PC-9 (cell line): ENCODE measurements at regions not wholly inside any gene's neighbourhood (a gene's known extent, or its start where the extent isn't known, plus 50 kb on each side); places are given as distances from the start of the nearest gene placed in this dataset.

Experiments
- BruUV-seq: library from RNA; stranded (reverse); fragments of 400-500 nt; replicated peaks from 2 replicates; lab custom pipeline; 2021; lab: Mats Ljungman, UMichigan
- CTCF ChIA-PET: fragments of 300-600 bp; sonication (Branson Sonifier 250); formaldehyde crosslinking; loops from one replicate; lab custom pipeline; 2022; ENCODE audit warnings: antibody characterized with exemption; lab: Charles Lee
- POLR2A ChIA-PET: fragments of 300-600 bp; sonication (Branson Sonifier 250); formaldehyde crosslinking; loops from one replicate; lab custom pipeline; 2022; ENCODE audit warnings: antibody characterized with exemption; ENCODE audit not compliant: unreplicated experiment; lab: Charles Lee
- DNase-seq, 2 experiments: peaks; one replicate each; pipeline versions ENCODE4 v3.0.0 to v3.0.0-alpha.2; 2015 to 2022; ENCODE audit warnings: mixed read lengths in 1 of 2
- H2AFZ ChIP-seq: fragments of 200-600 bp; sonication (generic); 2 replicates; pipeline ENCODE4 v1.8.1; 2017; ENCODE audit warnings: antibody characterized with exemption
- H3F3A ChIP-seq: fragments of 200-600 bp; sonication (generic); 2 replicates; pipeline ENCODE4 v1.8.1; 2017; ENCODE audit warnings: antibody characterized with exemption, mild to moderate bottlenecking, low read depth; ENCODE audit not compliant: insufficient read depth
- H3K27ac ChIP-seq: fragments of 200-600 bp; sonication (generic); 2 replicates; pipeline ENCODE4 v1.6.1; 2016; ENCODE audit warnings: mixed run types
- H3K27me3 ChIP-seq: fragments of 200-600 bp; sonication (generic); 2 replicates; pipeline ENCODE4 v1.6.1; 2016; ENCODE audit warnings: low read depth, mixed run types; ENCODE audit not compliant: insufficient read depth
- H3K36me3 ChIP-seq: fragments of 200-600 bp; sonication (generic); 2 replicates; pipeline ENCODE4 v1.6.1; 2016; ENCODE audit warnings: low read depth, mixed run types
- H3K4me1 ChIP-seq: fragments of 200-600 bp; sonication (generic); replicated peaks from 2 replicates; pipeline ENCODE4 v1.6.1; 2016; ENCODE audit warnings: mixed run types; ENCODE audit not compliant: insufficient read depth
- H3K4me2 ChIP-seq: fragments of 200-600 bp; sonication (generic); 2 replicates; pipeline ENCODE4 v1.6.1; 2017; ENCODE audit warnings: mixed run types
- H3K4me3 ChIP-seq: fragments of 200-600 bp; sonication (generic); 2 replicates; pipeline ENCODE4 v1.6.1; 2016; ENCODE audit warnings: mixed run types
- H3K79me2 ChIP-seq: fragments of 200-600 bp; sonication (generic); 2 replicates; pipeline ENCODE4 v1.6.1; 2017; ENCODE audit warnings: low read depth, mixed run types
- H3K9me2 ChIP-seq: fragments of 200-600 bp; sonication (generic); 2 replicates; pipeline ENCODE4 v1.8.1; 2017; ENCODE audit warnings: mild to moderate bottlenecking; ENCODE audit not compliant: insufficient read depth
- H3K9me3 ChIP-seq: fragments of 200-600 bp; sonication (generic); 2 replicates; pipeline ENCODE4 v1.8.1; 2016; ENCODE audit warnings: low read depth; ENCODE audit not compliant: insufficient read depth
- H4K20me1 ChIP-seq: fragments of 200-600 bp; sonication (generic); 2 replicates; pipeline ENCODE4 v1.8.1; 2017; ENCODE audit not compliant: insufficient read depth
- EZH2 ChIP-seq: fragments of 200-600 bp; sonication (generic); IDR thresholded peaks from 2 replicates; pipeline ENCODE4 v1.8.0; 2017; ENCODE audit warnings: antibody characterized with exemption, low read depth
- intact Hi-C: fragments of 100-400 bp; cut with micrococcal nuclease; formaldehyde crosslinking; loops from one replicate; pipeline ENCODE4 v1.10.0; 2022; ENCODE audit not compliant: unreplicated experiment
- TF ChIP-seq, protein P1 (sequence below): fragments of 200-600 bp; sonication (generic); conservative IDR thresholded peaks from 2 replicates; pipeline ENCODE4 v1.6.1; 2017; ENCODE audit warnings: mixed run types, antibody characterized with exemption, mild to moderate bottlenecking, moderate library complexity

DNA sequence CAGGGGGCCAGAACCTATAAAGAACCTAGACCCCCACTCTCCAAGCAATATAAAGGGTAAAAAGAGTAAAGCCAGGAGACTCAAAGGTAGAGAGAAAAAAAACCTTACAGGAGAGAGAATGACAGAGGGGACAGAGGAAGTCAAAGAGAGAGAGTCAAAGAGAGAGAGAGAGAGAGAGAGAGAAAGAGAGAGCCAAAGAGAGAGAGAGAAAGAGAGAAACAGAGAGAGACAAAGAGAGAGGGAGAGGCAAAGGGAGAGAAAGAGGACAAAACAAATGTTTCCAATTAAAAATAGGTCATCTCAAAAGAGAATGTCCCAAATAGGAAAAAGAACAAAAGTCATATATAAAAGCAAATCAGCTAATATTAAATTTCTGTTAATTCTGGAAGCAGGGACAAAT lies 251.5 kb downstream of the DPY19L2 start:
- intact Hi-C loops = no loop called here
- no peaks in the 10 kb centered on the region for H3K36me3 ChIP-seq
- CTCF ChIA-PET = no interaction called here

GRCh38 chr12:63415357-63415756 lies 252.9 kb downstream of the DPY19L2 start:
- Histone ChIP-seq H3K9me3 (no peaks in the 10 kb centered on the region; the same call in 1 of the 2 replicates), H3K9me2 (no peaks in the 10 kb centered on the region; the same call in 1 of the 2 replicates), H3K79me2 (no peaks in the 10 kb centered on the region), H3K4me2 (no peak overlapping the region), H3K27me3 (no peaks in the 10 kb centered on the region), H4K20me1 (no peaks in the 10 kb centered on the region), H3K4me3 (no peak overlapping the region), H2AFZ (no peak overlapping the region), H3K27ac (no peak overlapping the region), H3F3A (no peaks in the 10 kb centered on the region), H3K4me1 (no peaks in the 10 kb centered on the region), H3K36me3 (no peaks in the 10 kb centered on the region)
- intact Hi-C loops = no loop called here
- no peak for TF ChIP-seq EZH2
- TF ChIP-seq, protein P1, sequence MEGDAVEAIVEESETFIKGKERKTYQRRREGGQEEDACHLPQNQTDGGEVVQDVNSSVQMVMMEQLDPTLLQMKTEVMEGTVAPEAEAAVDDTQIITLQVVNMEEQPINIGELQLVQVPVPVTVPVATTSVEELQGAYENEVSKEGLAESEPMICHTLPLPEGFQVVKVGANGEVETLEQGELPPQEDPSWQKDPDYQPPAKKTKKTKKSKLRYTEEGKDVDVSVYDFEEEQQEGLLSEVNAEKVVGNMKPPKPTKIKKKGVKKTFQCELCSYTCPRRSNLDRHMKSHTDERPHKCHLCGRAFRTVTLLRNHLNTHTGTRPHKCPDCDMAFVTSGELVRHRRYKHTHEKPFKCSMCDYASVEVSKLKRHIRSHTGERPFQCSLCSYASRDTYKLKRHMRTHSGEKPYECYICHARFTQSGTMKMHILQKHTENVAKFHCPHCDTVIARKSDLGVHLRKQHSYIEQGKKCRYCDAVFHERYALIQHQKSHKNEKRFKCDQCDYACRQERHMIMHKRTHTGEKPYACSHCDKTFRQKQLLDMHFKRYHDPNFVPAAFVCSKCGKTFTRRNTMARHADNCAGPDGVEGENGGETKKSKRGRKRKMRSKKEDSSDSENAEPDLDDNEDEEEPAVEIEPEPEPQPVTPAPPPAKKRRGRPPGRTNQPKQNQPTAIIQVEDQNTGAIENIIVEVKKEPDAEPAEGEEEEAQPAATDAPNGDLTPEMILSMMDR = no peak
- no TSS peak for BruUV-seq
- ChIA-PET POLR2A (no interaction called here), CTCF (no interaction called here)
- no peak for DNase-seq

More for the DNA sequence above, 251.5 kb downstream of the DPY19L2 start:
- no TSS peak for BruUV-seq
- H3K4me1 ChIP-seq = no peaks in the 10 kb centered on the region
- POLR2A ChIA-PET = no interaction called here
- H4K20me1 ChIP-seq = no peaks in the 10 kb centered on the region
- no peak overlapping the region for H3K27ac ChIP-seq
- H3K4me2 ChIP-seq = no peak overlapping the region
- TF ChIP-seq EZH2 = no peak
- TF ChIP-seq, protein P1 = no peak
- H3F3A ChIP-seq = no peaks in the 10 kb centered on the region
- no peaks in the 10 kb centered on the region; the same call in 1 of the 2 replicates for H3K9me2 ChIP-seq
- no peaks in the 10 kb centered on the region for H3K27me3 ChIP-seq
- H3K9me3 ChIP-seq = no peaks in the 10 kb centered on the region; the same call in 1 of the 2 replicates
- H3K79me2 ChIP-seq = no peaks in the 10 kb centered on the region
- H3K4me3 ChIP-seq = no peak overlapping the region
- H2AFZ ChIP-seq = no peak overlapping the region
- DNase-seq = no peak

DNA sequence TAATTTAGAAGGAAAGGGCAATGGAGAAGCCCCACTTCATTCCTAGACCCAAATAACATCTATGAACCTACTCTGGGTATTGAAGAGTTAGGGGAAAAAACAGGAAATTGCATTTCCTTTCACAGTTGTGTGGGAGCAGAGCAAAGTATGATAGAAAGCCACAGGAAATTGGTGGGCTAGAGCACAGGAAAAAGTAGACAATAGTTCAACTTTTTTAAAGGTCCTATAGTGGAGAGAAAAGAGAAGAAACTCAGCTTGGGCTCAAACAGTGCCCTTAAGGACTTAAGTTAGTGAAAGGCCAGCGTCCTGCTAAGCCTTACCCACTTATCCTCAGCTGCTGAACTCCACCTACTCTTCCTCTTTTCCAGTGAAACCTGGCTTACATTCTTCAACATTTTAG lies 258.1 kb downstream of the DPY19L2 start:
- no peaks in the 10 kb centered on the region for H3K27me3 ChIP-seq

More for the DNA sequence above, 258.1 kb downstream of the DPY19L2 start:
- POLR2A ChIA-PET = no interaction called here
- Histone ChIP-seq H3K9me3 (no peaks in the 10 kb centered on the region; the same call in 1 of the 2 replicates), H3F3A (no peaks in the 10 kb centered on the region), H3K27ac (no peak overlapping the region), H3K36me3 (no peaks in the 10 kb centered on the region), H3K79me2 (no peaks in the 10 kb centered on the region), H3K4me2 (no peak overlapping the region), H3K4me1 (no peaks in the 10 kb centered on the region), H4K20me1 (no peaks in the 10 kb centered on the region), H3K9me2 (no peaks in the 10 kb centered on the region), H3K4me3 (no peak overlapping the region), H2AFZ (no peak overlapping the region)
- intact Hi-C loops = no loop called here
- no TSS peak for BruUV-seq
- no peak for DNase-seq
- CTCF ChIA-PET = no interaction called here
- TF ChIP-seq, protein P1 = no peak
- TF ChIP-seq EZH2 = no peak
